C4-2B (cell line): ENCODE measurements at regions not wholly inside any gene's neighbourhood (a gene's known extent, or its start where the extent isn't known, plus 50 kb on each side); places are given as distances from the start of the nearest gene placed in this dataset.

ENCODE experiments used
- H3K27ac ChIP-seq: fragments of 450-650 bp; 2 replicates; pipeline ENCODE4 v1.5.1; 2017
- CTCF ChIP-seq: fragments of 450-650 bp; conservative IDR thresholded peaks from 2 replicates; pipeline ENCODE4 v1.5.1; 2017; ENCODE audit warnings: mild to moderate bottlenecking
- ZFX ChIP-seq: fragments of 450-650 bp; IDR thresholded peaks from 2 replicates; pipeline ENCODE4 v1.6.1; 2017

- no peak overlapping the region for H3K27ac ChIP-seq
- TF ChIP-seq CTCF: no peak
- TF ChIP-seq ZFX: no peak
Observed at GRCh38 chr3:127456471-127457093, 134.0 kb downstream of the TPRA1 start.

GRCh38 chr3:127455541-127456450, 134.7 kb downstream of the TPRA1 start:
- TF ChIP-seq ZFX (no peak), CTCF (peak; percentile 99)
- no peak overlapping the region for H3K27ac ChIP-seq

GRCh38 chr3:127454968-127455367, 135.6 kb downstream of the TPRA1 start:
- H3K27ac ChIP-seq: no peak overlapping the region
- TF ChIP-seq ZFX: no peak
- no peak for TF ChIP-seq CTCF

GRCh38 chr3:127454051-127454450, 136.5 kb downstream of the TPRA1 start:
- no peak overlapping the region for H3K27ac ChIP-seq
- TF ChIP-seq CTCF: no peak

- TF ChIP-seq CTCF (no peak), ZFX (no peak)
- H3K27ac ChIP-seq: no peak overlapping the region
Observed at GRCh38 chr3:127452321-127452821, 138.2 kb downstream of the TPRA1 start.

- TF ChIP-seq ZFX: no peak
- TF ChIP-seq CTCF: no peak
- H3K27ac ChIP-seq: no peak overlapping the region
Observed at GRCh38 chr3:127451321-127451720, 139.2 kb downstream of the TPRA1 start.

- TF ChIP-seq CTCF: no peak
- no peak overlapping the region for H3K27ac ChIP-seq
Observed at GRCh38 chr3:127450331-127450730, 140.2 kb downstream of the TPRA1 start.
